ENCODE measurements at regions not wholly inside any gene's neighbourhood (a gene's known extent, or its start where the extent isn't known, plus 50 kb on each side); places are given as distances from the start of the nearest gene placed in this dataset.

- no peak for TF ChIP-seq POLR2AphosphoS5 (IDR thresholded peaks at IDR 0.05; ENCODE audit: low read depth, low read length)
- no peak for TF ChIP-seq POLR2A (IDR thresholded peaks at IDR 0.05; ENCODE audit: low read depth, low read length)
- TF ChIP-seq TAF1 (IDR thresholded peaks at IDR 0.05; ENCODE audit: borderline replicate concordance, low read depth, low read length), result no peak
These were observed 209.5 kb upstream of the FGF13 start for GRCh38 chrX:138921031-138921430.
